Neural progenitor cell (in vitro differentiated cells): ENCODE measurements at regions not wholly inside any gene's neighbourhood (a gene's known extent, or its start where the extent isn't known, plus 50 kb on each side); places are given as distances from the start of the nearest gene placed in this dataset.

Experiments used
- DNase-seq: peaks from one replicate; pipeline ENCODE4 v3.0.0-alpha.2; 2016; ENCODE audit warnings: low spot score
- H2AFZ ChIP-seq: fragments of 200-600 bp; sonication (generic); replicated peaks from 2 replicates; pipeline ENCODE4 v1.6.1; 2016; ENCODE audit warnings: antibody characterized with exemption
- H3F3A ChIP-seq: fragments of 200-600 bp; sonication (generic); 2 replicates; pipeline ENCODE4 v1.6.1; 2016; ENCODE audit warnings: antibody characterized with exemption, low read depth
- H3K27ac ChIP-seq: fragments of 200-600 bp; sonication (generic); 2 replicates; pipeline ENCODE4 v1.5.1; 2016; ENCODE audit warnings: mild to moderate bottlenecking
- H3K27me3 ChIP-seq: fragments of 200-600 bp; sonication (generic); 2 replicates; pipeline ENCODE4 v1.6.1; 2016; ENCODE audit warnings: mild to moderate bottlenecking, moderate library complexity
- H3K36me3 ChIP-seq: fragments of 200-600 bp; sonication (generic); 2 replicates; pipeline ENCODE4 v1.5.1; 2016
- H3K4me1 ChIP-seq: fragments of 200-600 bp; sonication (generic); 2 replicates; pipeline ENCODE4 v1.6.1; 2016; ENCODE audit warnings: mixed run types
- H3K4me2 ChIP-seq: fragments of 200-600 bp; sonication (generic); 2 replicates; pipeline ENCODE4 v1.6.1; 2016
- H3K4me3 ChIP-seq: fragments of 200-600 bp; sonication (generic); 2 replicates; pipeline ENCODE4 v1.5.1; 2016
- H3K79me2 ChIP-seq: fragments of 200-600 bp; sonication (generic); 2 replicates; pipeline ENCODE4 v1.6.1; 2016; ENCODE audit warnings: low read depth
- H3K9ac ChIP-seq: fragments of 200-600 bp; sonication (generic); 2 replicates; pipeline ENCODE4 v1.6.1; 2016
- H3K9me3 ChIP-seq: fragments of 200-600 bp; sonication (generic); 2 replicates; pipeline ENCODE4 v1.5.1; 2016; ENCODE audit warnings: low read depth
- H4K20me1 ChIP-seq: fragments of 200-600 bp; sonication (generic); 2 replicates; pipeline ENCODE4 v1.6.1; 2016; ENCODE audit warnings: low read depth
- H3K27ac Mint-ChIP-seq: 3 replicates; pipeline ENCODE4 v1.8.0; 2021; ENCODE audit warnings: mixed read lengths
- H3K27me3 Mint-ChIP-seq: 2 replicates; pipeline ENCODE4 v1.8.0; 2022; ENCODE audit warnings: low read depth, mild to moderate bottlenecking, inconsistent platforms, moderate library complexity, mixed read lengths; ENCODE audit not compliant: insufficient read depth
- H3K36me3 Mint-ChIP-seq: 3 replicates; pipeline ENCODE4 v1.8.0; 2021; ENCODE audit warnings: mixed read lengths
- H3K4me1 Mint-ChIP-seq: 3 replicates; pipeline ENCODE4 v1.8.0; 2021; ENCODE audit warnings: mixed read lengths
- H3K4me3 Mint-ChIP-seq: 3 replicates; pipeline ENCODE4 v1.8.0; 2021; ENCODE audit warnings: mild to moderate bottlenecking, moderate library complexity, mixed read lengths
- H3K9me3 Mint-ChIP-seq: 3 replicates; pipeline ENCODE4 v1.8.0; 2020; ENCODE audit warnings: mixed read lengths
- CTCF ChIP-seq: fragments of 200-600 bp; sonication (generic); IDR thresholded peaks from 2 replicates; pipeline ENCODE4 v1.5.1; 2017; ENCODE audit warnings: antibody characterized with exemption, mild to moderate bottlenecking
- EZH2 ChIP-seq: fragments of 200-600 bp; sonication (generic); IDR thresholded peaks from 2 replicates; pipeline ENCODE4 v1.6.1; 2017; ENCODE audit warnings: antibody characterized with exemption, mild to moderate bottlenecking, moderate library complexity
- EZH2phosphoT487 ChIP-seq: fragments of 200-600 bp; sonication (generic); IDR thresholded peaks from 2 replicates; pipeline ENCODE4 v1.6.1; 2017; ENCODE audit warnings: antibody characterized with exemption

GRCh38 chr5:160969645-160970044, 117.6 kb upstream of the ATP10B start:
- no peak overlapping the region for H3K4me3 ChIP-seq
- H3K27me3 ChIP-seq = no peaks in the 10 kb centered on the region
- no peaks in the 10 kb centered on the region for H3K79me2 ChIP-seq
- no peak for DNase-seq
- no peaks in the 10 kb centered on the region for H4K20me1 ChIP-seq
- H3K4me1 ChIP-seq = peaks cover 32% of the 10 kb centered on the region
- H3K27ac ChIP-seq = no peak overlapping the region
- H3F3A ChIP-seq = peaks cover 18% of the 10 kb centered on the region
- H3K27me3 Mint-ChIP-seq = no peaks in the 10 kb centered on the region
- TF ChIP-seq CTCF = no peak
- TF ChIP-seq EZH2 = no peak
- no peak for TF ChIP-seq EZH2phosphoT487
- H3K27ac Mint-ChIP-seq = peak overlapping the region; percentile 54
- no peak overlapping the region for H3K4me2 ChIP-seq
- no peak overlapping the region for H3K9ac ChIP-seq
- no peaks in the 10 kb centered on the region for H3K9me3 Mint-ChIP-seq
- H3K36me3 Mint-ChIP-seq = no peaks in the 10 kb centered on the region
- H3K36me3 ChIP-seq = no peaks in the 10 kb centered on the region
- no peaks in the 10 kb centered on the region for H3K9me3 ChIP-seq
- no peak overlapping the region for H2AFZ ChIP-seq
- H3K4me1 Mint-ChIP-seq = peaks cover 9% of the 10 kb centered on the region
- no peak overlapping the region for H3K4me3 Mint-ChIP-seq

- TF ChIP-seq EZH2 (no peak), EZH2phosphoT487 (no peak), CTCF (no peak)
- Histone ChIP-seq H3K79me2 (no peaks in the 10 kb centered on the region), H3K4me2 (no peak overlapping the region), H2AFZ (no peak overlapping the region), H3K4me1 (peaks cover 32% of the 10 kb centered on the region), H3F3A (peaks cover 18% of the 10 kb centered on the region), H3K9me3 (no peaks in the 10 kb centered on the region), H3K27ac (no peak overlapping the region), H4K20me1 (no peaks in the 10 kb centered on the region), H3K36me3 (no peaks in the 10 kb centered on the region), H3K4me3 (no peak overlapping the region), H3K27me3 (no peaks in the 10 kb centered on the region), H3K9ac (no peak overlapping the region)
- Mint-ChIP-seq H3K27ac (peak overlapping the region; percentile 34), H3K4me1 (peaks cover 9% of the 10 kb centered on the region), H3K36me3 (no peaks in the 10 kb centered on the region), H3K27me3 (no peaks in the 10 kb centered on the region), H3K9me3 (no peaks in the 10 kb centered on the region), H3K4me3 (no peak overlapping the region)
- no peak for DNase-seq
Measured at GRCh38 chr5:160968480-160968879, 116.5 kb upstream of the ATP10B start.

- Histone ChIP-seq H2AFZ (no peak overlapping the region), H3K4me2 (peak overlapping the region; percentile 27), H3K79me2 (no peaks in the 10 kb centered on the region), H3K27ac (no peak overlapping the region), H3K9me3 (no peaks in the 10 kb centered on the region), H3F3A (peaks cover 9% of the 10 kb centered on the region), H4K20me1 (no peaks in the 10 kb centered on the region), H3K27me3 (no peaks in the 10 kb centered on the region), H3K9ac (no peak overlapping the region), H3K36me3 (no peaks in the 10 kb centered on the region), H3K4me1 (peaks cover 24% of the 10 kb centered on the region), H3K4me3 (no peak overlapping the region)
- no peaks in the 10 kb centered on the region for H3K36me3 Mint-ChIP-seq
- H3K9me3 Mint-ChIP-seq = no peaks in the 10 kb centered on the region
- H3K27me3 Mint-ChIP-seq = no peaks in the 10 kb centered on the region
- H3K4me1 Mint-ChIP-seq = peaks cover 9% of the 10 kb centered on the region
- no peak overlapping the region for H3K27ac Mint-ChIP-seq
- TF ChIP-seq CTCF (no peak), EZH2phosphoT487 (no peak), EZH2 (no peak)
- no peak for DNase-seq
- no peak overlapping the region for H3K4me3 Mint-ChIP-seq
Measured at GRCh38 chr5:160966921-160967320, 114.9 kb upstream of the ATP10B start.
